Panc1 (cell line): ENCODE measurements at regions not wholly inside any gene's neighbourhood (a gene's known extent, or its start where the extent isn't known, plus 50 kb on each side); places are given as distances from the start of the nearest gene placed in this dataset.

Experiments used
- ATAC-seq: fragments of 200-7000 bp; cut with Tn5 transposase; 2 replicates; pipeline ENCODE4 v1.9.1; 2020; ENCODE audit warnings: mild to moderate bottlenecking, moderate library complexity
- BruUV-seq: library from RNA; stranded (reverse); fragments of 400-500 nt; replicated peaks from 2 replicates; lab custom pipeline; 2021; lab: Mats Ljungman, UMichigan
- CTCF ChIA-PET: fragments of 300-600 bp; sonication (Branson Sonifier 250); formaldehyde crosslinking; loops from one replicate; lab custom pipeline; 2022; ENCODE audit warnings: antibody characterized with exemption; lab: Charles Lee
- POLR2A ChIA-PET: fragments of 300-600 bp; sonication (Branson Sonifier 250); formaldehyde crosslinking; loops from one replicate; lab custom pipeline; 2022; ENCODE audit warnings: antibody characterized with exemption; lab: Charles Lee
- DNase-seq: peaks from one replicate; pipeline ENCODE4 v3.0.0-alpha.2; 2010; ENCODE audit warnings: low read depth, low spot score
- H3K27ac ChIP-seq: 2 replicates; pipeline ENCODE4 v1.5.1; 2011; ENCODE audit warnings: mild to moderate bottlenecking, low read length, inconsistent platforms
- H3K27me3 ChIP-seq: fragments of 200-500 bp; sonication (Bioruptor generic); 2 replicates; pipeline ENCODE4 v1.6.0; 2014; ENCODE audit warnings: low read length, inconsistent platforms; ENCODE audit not compliant: control insufficient read depth, insufficient read depth
- H3K36me3 ChIP-seq: fragments of 200-500 bp; sonication (Bioruptor generic); 2 replicates; pipeline ENCODE4 v1.5.1; 2014; ENCODE audit warnings: inconsistent platforms, mild to moderate bottlenecking, low read length, moderate library complexity; ENCODE audit not compliant: control insufficient read depth, insufficient read depth
- H3K4me1 ChIP-seq: 2 replicates; pipeline ENCODE4 v1.5.1; 2011; ENCODE audit warnings: inconsistent platforms, mild to moderate bottlenecking, low read length, moderate library complexity; ENCODE audit not compliant: control insufficient read depth, insufficient read depth
- H3K4me3 ChIP-seq, 2 experiments: 2 replicates each; pipeline ENCODE4 v1.5.1; 2011 to 2012; ENCODE audit warnings: low read depth in 2 of 2, low read length in 2 of 2, mild to moderate bottlenecking in 2 of 2, inconsistent platforms in 1 of 2, moderate library complexity in 1 of 2
- H3K9me3 ChIP-seq: fragments of 200-500 bp; sonication (Bioruptor generic); 2 replicates; pipeline ENCODE4 v1.5.1; 2014; ENCODE audit warnings: low read depth, mild to moderate bottlenecking, inconsistent platforms, low read length, moderate library complexity; ENCODE audit not compliant: control insufficient read depth, insufficient read depth
- CTCF ChIP-seq: fragments of 450-650 bp; IDR thresholded peaks from 2 replicates; pipeline ENCODE4 v1.5.1; 2017; ENCODE audit warnings: mild to moderate bottlenecking
- REST ChIP-seq, 2 experiments: IDR thresholded peaks; 2 replicates each; pipeline ENCODE4 v1.6.1; 2011 to 2012; ENCODE audit warnings: low read depth in 2 of 2, control low read depth in 1 of 2, low read length in 1 of 2, mild to moderate bottlenecking in 1 of 2, moderate library complexity in 1 of 2; ENCODE audit not compliant: insufficient read depth in 1 of 2
- SIN3A ChIP-seq: IDR thresholded peaks from 2 replicates; pipeline ENCODE4 v1.6.1; 2012; ENCODE audit warnings: low read depth, mild to moderate bottlenecking, low read length, moderate library complexity, borderline replicate concordance; ENCODE audit not compliant: insufficient read depth
- TCF7L2 ChIP-seq: IDR thresholded peaks from 2 replicates; pipeline ENCODE4 v1.6.1; 2011; ENCODE audit warnings: mild to moderate bottlenecking, low read depth, low read length, inconsistent platforms
- in situ Hi-C: cut with HindIII; loops from 2 replicates; pipeline ENCODE4 v1.10.0; 2016; ENCODE audit warnings: low sequenced_read_pairs, low pct_unique_long_range_greater_than_20kb
- intact Hi-C: fragments of 100-400 bp; cut with micrococcal nuclease; formaldehyde crosslinking; loops from one replicate; pipeline ENCODE4 v1.10.0; 2022; ENCODE audit not compliant: unreplicated experiment

GRCh38 chr10:61285749-61286148 lies 167.4 kb downstream of the TMEM26 start:
- H3K36me3 ChIP-seq = no peaks in the 10 kb centered on the region
- no peak for TF ChIP-seq TCF7L2
- TF ChIP-seq REST (IDR thresholded peaks at IDR 0.05; ENCODE audit: insufficient read depth in 1 of 2, low read depth in 2 of 2, low read length in 1 of 2) = no peak
- no peaks in the 10 kb centered on the region for H3K9me3 ChIP-seq
- no peaks in the 10 kb centered on the region for H3K4me1 ChIP-seq
- no peak for ATAC-seq
- H3K4me3 ChIP-seq = no peak overlapping the region
- CTCF ChIA-PET = no interaction called here
- no peaks in the 10 kb centered on the region for H3K27me3 ChIP-seq
- POLR2A ChIA-PET = interaction anchor here (0.6 kb wide), 1 partner anchor 461 kb away, joined by 9 read pairs; no protein-coding TSS in a partner anchor
- in situ Hi-C loops = no loop called here
- DNase-seq = no peak
- H3K27ac ChIP-seq = peak overlapping the region; percentile 35; the same call in 1 of the 2 replicates
- intact Hi-C loops = loop anchor here (2.0 to 10.0 kb wide), 2 partner anchors 145 to 449 kb away; no protein-coding TSS in a partner anchor
- no TSS peak for BruUV-seq

- POLR2A ChIA-PET = no interaction called here
- DNase-seq = peak; percentile 64
- no peaks in the 10 kb centered on the region for H3K36me3 ChIP-seq
- BruUV-seq = no TSS peak
- H3K27me3 ChIP-seq = no peaks in the 10 kb centered on the region
- CTCF ChIA-PET = interaction anchor here (0.6 to 1.4 kb wide), 3 partner anchors 13 to 449 kb away, joined by 3 to 4 read pairs (median 3); no protein-coding TSS in a partner anchor
- H3K27ac ChIP-seq = peak overlapping the region; percentile 48; the same call in 1 of the 2 replicates
- no peak for ATAC-seq
- in situ Hi-C loops = no loop called here
- intact Hi-C loops = loop anchor here (2.0 to 10.0 kb wide), 2 partner anchors 144 to 450 kb away; no protein-coding TSS in a partner anchor
- TF ChIP-seq TCF7L2 (no peak), REST (IDR thresholded peaks at IDR 0.05; ENCODE audit: insufficient read depth in 1 of 2, low read depth in 2 of 2, low read length in 1 of 2) (no peak), CTCF (peak; percentile 80; the same call in 1 of the 2 replicates), SIN3A (no peak)
- no peaks in the 10 kb centered on the region for H3K4me1 ChIP-seq
- no peaks in the 10 kb centered on the region for H3K9me3 ChIP-seq
- peak overlapping the region; percentile 15 to 30; a peak in 3 of 4 replicates for H3K4me3 ChIP-seq
These were observed 168.8 kb downstream of the TMEM26 start for GRCh38 chr10:61284222-61284890.
